Effector memory CD4-positive, alpha-beta T cell (primary cell): ENCODE measurements at regions not wholly inside any gene's neighbourhood (a gene's known extent, or its start where the extent isn't known, plus 50 kb on each side); places are given as distances from the start of the nearest gene placed in this dataset.
"Not testable (repeated sequence)": the region's sequence is repeated elsewhere in the genome, so short reads cannot be mapped to it uniquely, and the experiment has no call there.

Source experiments
- DNase-seq, 3 donors: peaks; one replicate each; pipeline ENCODE4 v3.0.0-alpha.2; 2020
- H3K27ac ChIP-seq: 2 replicates; pipeline ENCODE4 v1.7.0; 2013; ENCODE audit warnings: mild to moderate bottlenecking, low read length, moderate library complexity; ENCODE audit not compliant: insufficient read depth, poor library complexity, severe bottlenecking
- H3K27me3 ChIP-seq: replicated peaks from 2 replicates; pipeline ENCODE4 v1.7.0; 2013; ENCODE audit warnings: mild to moderate bottlenecking, low read length; ENCODE audit not compliant: insufficient read depth, control insufficient read depth, poor library complexity, severe bottlenecking
- H3K36me3 ChIP-seq: 2 replicates; pipeline ENCODE4 v1.7.0; 2013; ENCODE audit warnings: mild to moderate bottlenecking, low read length, moderate library complexity; ENCODE audit not compliant: control insufficient read depth, insufficient read depth
- H3K4me1 ChIP-seq: 2 replicates; pipeline ENCODE4 v1.7.0; 2013; ENCODE audit warnings: low read length, mild to moderate bottlenecking; ENCODE audit not compliant: control insufficient read depth, insufficient read depth, poor library complexity, severe bottlenecking
- H3K4me3 ChIP-seq: 2 replicates; pipeline ENCODE4 v1.7.0; 2013; ENCODE audit warnings: low read length, low read depth, mild to moderate bottlenecking; ENCODE audit not compliant: insufficient read depth, poor library complexity, severe bottlenecking
- H3K9me3 ChIP-seq: 2 replicates; pipeline ENCODE4 v1.7.0; 2013; ENCODE audit warnings: mild to moderate bottlenecking, low read length, moderate library complexity; ENCODE audit not compliant: control insufficient read depth

- DNase-seq = no peak
- Histone ChIP-seq H3K36me3 (no peaks in the 10 kb centered on the region), H3K9me3 (no peaks in the 10 kb centered on the region), H3K27ac (no peak overlapping the region), H3K27me3 (no peaks in the 10 kb centered on the region), H3K4me1 (no peaks in the 10 kb centered on the region), H3K4me3 (no peak overlapping the region)
Observed at GRCh38 chr6:4641461-4641860, 134.7 kb upstream of the CDYL start.

- no peaks in the 10 kb centered on the region for H3K36me3 ChIP-seq
- no peaks in the 10 kb centered on the region for H3K27me3 ChIP-seq
- H3K4me1 ChIP-seq = no peaks in the 10 kb centered on the region
- H3K4me3 ChIP-seq = no peak overlapping the region
- no peaks in the 10 kb centered on the region for H3K9me3 ChIP-seq
- H3K27ac ChIP-seq = no peak overlapping the region
- no peak for DNase-seq
Observed at GRCh38 chr6:4640139-4640538, 136.1 kb upstream of the CDYL start.

- no peaks in the 10 kb centered on the region for H3K9me3 ChIP-seq
- H3K27ac ChIP-seq = no peak overlapping the region
- H3K36me3 ChIP-seq = no peaks in the 10 kb centered on the region
- no peaks in the 10 kb centered on the region for H3K4me1 ChIP-seq
- DNase-seq = no peak
- H3K4me3 ChIP-seq = no peak overlapping the region
- no peaks in the 10 kb centered on the region for H3K27me3 ChIP-seq
Observed at GRCh38 chr6:4638641-4639040, 137.6 kb upstream of the CDYL start.

GRCh38 chr6:4637691-4638433 is 138.3 kb upstream of the CDYL start:
- no peak for DNase-seq
- Histone ChIP-seq H3K27me3 (no peaks in the 10 kb centered on the region), H3K4me1 (no peaks in the 10 kb centered on the region), H3K4me3 (no peak overlapping the region), H3K27ac (no peak overlapping the region), H3K36me3 (no peaks in the 10 kb centered on the region), H3K9me3 (no peaks in the 10 kb centered on the region)

GRCh38 chr6:4636881-4637224 is 139.4 kb upstream of the CDYL start:
- H3K27ac ChIP-seq = no peak overlapping the region

GRCh38 chr6:4636191-4636880 is 139.9 kb upstream of the CDYL start:
- no peaks in the 10 kb centered on the region for H3K9me3 ChIP-seq
- no peaks in the 10 kb centered on the region for H3K36me3 ChIP-seq
- no peak for DNase-seq
- H3K27ac ChIP-seq = no peak overlapping the region
- H3K4me3 ChIP-seq = no peak overlapping the region
- no peaks in the 10 kb centered on the region for H3K4me1 ChIP-seq
- no peaks in the 10 kb centered on the region for H3K27me3 ChIP-seq

More at GRCh38 chr6:4636881-4637224, 139.4 kb upstream of the CDYL start:
- no peaks in the 10 kb centered on the region for H3K4me1 ChIP-seq
- no peak for DNase-seq
- H3K36me3 ChIP-seq = no peaks in the 10 kb centered on the region
- H3K9me3 ChIP-seq = no peaks in the 10 kb centered on the region
- no peak overlapping the region for H3K4me3 ChIP-seq
- H3K27me3 ChIP-seq = no peaks in the 10 kb centered on the region

GRCh38 chr6:4635666-4636065 is 140.5 kb upstream of the CDYL start:
- Histone ChIP-seq H3K4me1 (no peaks in the 10 kb centered on the region), H3K9me3 (no peaks in the 10 kb centered on the region), H3K4me3 (no peak overlapping the region), H3K27ac (no peak overlapping the region), H3K36me3 (no peaks in the 10 kb centered on the region), H3K27me3 (no peaks in the 10 kb centered on the region)
- DNase-seq = no peak

GRCh38 chr6:4632421-4632820 is 143.8 kb upstream of the CDYL start:
- Histone ChIP-seq H3K36me3 (no peaks in the 10 kb centered on the region), H3K4me3 (no peak overlapping the region), H3K4me1 (no peaks in the 10 kb centered on the region), H3K9me3 (peaks cover 4% of the 10 kb centered on the region), H3K27me3 (no peaks in the 10 kb centered on the region), H3K27ac (no peak overlapping the region)
- DNase-seq = no peak

GRCh38 chr6:4629789-4630188 is 146.4 kb upstream of the CDYL start:
- H3K4me1 ChIP-seq, H3K4me3 ChIP-seq, H3K27ac ChIP-seq, H3K36me3 ChIP-seq, H3K27me3 ChIP-seq, H3K9me3 ChIP-seq, DNase-seq: not testable (repeated sequence)

- Histone ChIP-seq H3K27ac (no peak overlapping the region), H3K4me3 (no peak overlapping the region), H3K36me3 (no peaks in the 10 kb centered on the region), H3K27me3 (no peaks in the 10 kb centered on the region), H3K4me1 (no peaks in the 10 kb centered on the region), H3K9me3 (peaks cover 4% of the 10 kb centered on the region)
- no peak for DNase-seq
Observed at GRCh38 chr6:4625557-4625956, 150.6 kb upstream of the CDYL start.
